GM12873 (cell line): ENCODE measurements at regions not wholly inside any gene's neighbourhood (a gene's known extent, or its start where the extent isn't known, plus 50 kb on each side); places are given as distances from the start of the nearest gene placed in this dataset.
A peak's percentile ranks its signal among the peaks of the same experiment; 100 is the strongest.

ENCODE experiments used
- CTCF ChIP-seq: IDR thresholded peaks from 2 replicates; pipeline ENCODE4 v1.5.1; 2012; ENCODE audit warnings: low read depth, mild to moderate bottlenecking, moderate library complexity, low read length, control low read depth; ENCODE audit not compliant: insufficient read depth; ENCODE audit errors: missing control alignments

- TF ChIP-seq CTCF = peak; percentile 66
Measured at GRCh38 chr4:69025191-69025998, 70.9 kb upstream of the UGT2B7 start.

GRCh38 chr4:69025999-69026387 lies 70.3 kb upstream of the UGT2B7 start:
- no peak for TF ChIP-seq CTCF

- no peak for TF ChIP-seq CTCF
Measured at GRCh38 chr4:69026974-69027373, 69.3 kb upstream of the UGT2B7 start.

GRCh38 chr4:69030326-69030725 lies 65.9 kb upstream of the UGT2B7 start:
- no peak for TF ChIP-seq CTCF

- no peak for TF ChIP-seq CTCF
Measured at GRCh38 chr4:69032847-69033638, 63.2 kb upstream of the UGT2B7 start.

GRCh38 chr4:69038582-69038981 lies 57.7 kb upstream of the UGT2B7 start:
- TF ChIP-seq CTCF = no peak

GRCh38 chr4:69039071-69039470 lies 57.2 kb upstream of the UGT2B7 start:
- TF ChIP-seq CTCF = no peak
